Loucy (cell line): ENCODE measurements at regions not wholly inside any gene's neighbourhood (a gene's known extent, or its start where the extent isn't known, plus 50 kb on each side); places are given as distances from the start of the nearest gene placed in this dataset.

Source experiments
- EZH2phosphoT487 ChIP-seq: fragments of 200-600 bp; IDR thresholded peaks from 2 replicates; pipeline ENCODE4 v1.6.1; 2018; ENCODE audit warnings: antibody characterized with exemption, mild to moderate bottlenecking, moderate library complexity, borderline replicate concordance
- TF ChIP-seq, protein P1 (sequence below): fragments of 200-600 bp; sonication (generic); conservative IDR thresholded peaks from 2 replicates; pipeline ENCODE4 v1.5.1; 2014; ENCODE audit warnings: mild to moderate bottlenecking, antibody characterized with exemption, low read length

DNA sequence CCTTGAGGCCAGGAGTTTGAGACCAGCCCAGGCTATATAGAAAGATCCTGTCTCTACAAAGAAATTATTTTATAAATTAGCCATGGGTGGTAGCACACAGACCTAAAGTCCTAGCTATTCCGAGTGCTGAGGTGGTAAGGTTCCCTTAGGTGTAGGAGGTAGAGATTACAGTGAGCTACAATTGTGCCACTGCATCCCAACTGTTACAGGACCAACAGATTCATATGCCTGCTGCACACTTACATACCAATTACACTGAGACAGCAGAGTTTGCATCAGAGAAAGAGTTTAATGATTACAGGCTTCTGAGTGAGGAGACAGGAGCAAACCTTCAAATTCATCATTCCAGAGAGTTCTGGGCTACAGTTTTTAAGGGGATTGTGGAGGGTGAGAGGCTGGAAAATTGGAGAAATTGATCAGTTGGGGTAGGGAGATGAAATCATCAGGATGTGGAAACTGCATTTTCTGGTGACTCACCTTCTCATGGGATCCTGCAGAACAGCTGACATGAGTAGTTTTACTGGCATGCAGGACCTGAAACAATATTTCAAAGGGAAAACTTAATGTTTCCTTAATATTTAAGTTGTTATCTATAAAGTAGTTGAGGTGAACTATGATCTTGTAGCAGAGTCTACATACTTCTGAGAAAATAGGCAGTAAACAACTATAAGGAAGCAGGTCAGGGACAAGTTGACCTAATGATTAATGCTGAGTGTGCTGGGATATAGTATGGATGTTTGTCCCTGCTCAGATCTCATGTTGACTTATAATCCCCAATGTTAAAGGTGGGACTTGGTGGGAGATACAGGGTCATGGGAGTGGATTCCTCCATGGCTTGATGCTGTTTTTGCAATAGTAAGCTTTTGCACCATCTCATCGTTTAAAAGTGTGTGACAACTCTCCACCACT, 54.7 kb downstream of the ANXA2R start:
- TF ChIP-seq, protein P1, sequence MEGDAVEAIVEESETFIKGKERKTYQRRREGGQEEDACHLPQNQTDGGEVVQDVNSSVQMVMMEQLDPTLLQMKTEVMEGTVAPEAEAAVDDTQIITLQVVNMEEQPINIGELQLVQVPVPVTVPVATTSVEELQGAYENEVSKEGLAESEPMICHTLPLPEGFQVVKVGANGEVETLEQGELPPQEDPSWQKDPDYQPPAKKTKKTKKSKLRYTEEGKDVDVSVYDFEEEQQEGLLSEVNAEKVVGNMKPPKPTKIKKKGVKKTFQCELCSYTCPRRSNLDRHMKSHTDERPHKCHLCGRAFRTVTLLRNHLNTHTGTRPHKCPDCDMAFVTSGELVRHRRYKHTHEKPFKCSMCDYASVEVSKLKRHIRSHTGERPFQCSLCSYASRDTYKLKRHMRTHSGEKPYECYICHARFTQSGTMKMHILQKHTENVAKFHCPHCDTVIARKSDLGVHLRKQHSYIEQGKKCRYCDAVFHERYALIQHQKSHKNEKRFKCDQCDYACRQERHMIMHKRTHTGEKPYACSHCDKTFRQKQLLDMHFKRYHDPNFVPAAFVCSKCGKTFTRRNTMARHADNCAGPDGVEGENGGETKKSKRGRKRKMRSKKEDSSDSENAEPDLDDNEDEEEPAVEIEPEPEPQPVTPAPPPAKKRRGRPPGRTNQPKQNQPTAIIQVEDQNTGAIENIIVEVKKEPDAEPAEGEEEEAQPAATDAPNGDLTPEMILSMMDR: no peak
- TF ChIP-seq EZH2phosphoT487: no peak
